ENCODE measurements at regions not wholly inside any gene's neighbourhood (a gene's known extent, or its start where the extent isn't known, plus 50 kb on each side); places are given as distances from the start of the nearest gene placed in this dataset.

- no peaks in the 10 kb centered on the region for H3K36me3 ChIP-seq
- DNase-seq (ENCODE audit: low spot score), result no peak
- no peaks in the 10 kb centered on the region for H3K4me1 ChIP-seq (ENCODE audit: control insufficient read depth in 1 of 2, low read depth in 2 of 2)
- no peaks in the 10 kb centered on the region for H3K9me3 ChIP-seq
- no peak overlapping the region for H3K27ac ChIP-seq
- TF ChIP-seq, protein P1, sequence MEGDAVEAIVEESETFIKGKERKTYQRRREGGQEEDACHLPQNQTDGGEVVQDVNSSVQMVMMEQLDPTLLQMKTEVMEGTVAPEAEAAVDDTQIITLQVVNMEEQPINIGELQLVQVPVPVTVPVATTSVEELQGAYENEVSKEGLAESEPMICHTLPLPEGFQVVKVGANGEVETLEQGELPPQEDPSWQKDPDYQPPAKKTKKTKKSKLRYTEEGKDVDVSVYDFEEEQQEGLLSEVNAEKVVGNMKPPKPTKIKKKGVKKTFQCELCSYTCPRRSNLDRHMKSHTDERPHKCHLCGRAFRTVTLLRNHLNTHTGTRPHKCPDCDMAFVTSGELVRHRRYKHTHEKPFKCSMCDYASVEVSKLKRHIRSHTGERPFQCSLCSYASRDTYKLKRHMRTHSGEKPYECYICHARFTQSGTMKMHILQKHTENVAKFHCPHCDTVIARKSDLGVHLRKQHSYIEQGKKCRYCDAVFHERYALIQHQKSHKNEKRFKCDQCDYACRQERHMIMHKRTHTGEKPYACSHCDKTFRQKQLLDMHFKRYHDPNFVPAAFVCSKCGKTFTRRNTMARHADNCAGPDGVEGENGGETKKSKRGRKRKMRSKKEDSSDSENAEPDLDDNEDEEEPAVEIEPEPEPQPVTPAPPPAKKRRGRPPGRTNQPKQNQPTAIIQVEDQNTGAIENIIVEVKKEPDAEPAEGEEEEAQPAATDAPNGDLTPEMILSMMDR (IDR thresholded peaks at IDR 0.05), result no peak
- no peak overlapping the region for H3K4me3 ChIP-seq
- no peak for ATAC-seq (ENCODE audit: insufficient number of reproducible peaks, low FRiP score, low read depth)
- H3K27me3 ChIP-seq (replicated peaks; ENCODE audit: insufficient read depth), result no peaks in the 10 kb centered on the region
Measured at GRCh38 chr4:24196785-24197184, 306.9 kb upstream of the PPARGC1A start.

GRCh38 chr4:24195991-24196736 is 306.3 kb upstream of the PPARGC1A start:
- DNase-seq (ENCODE audit: low spot score) (no peak), ATAC-seq (ENCODE audit: insufficient number of reproducible peaks, low FRiP score, low read depth) (no peak)
- no peaks in the 10 kb centered on the region for H3K4me1 ChIP-seq (ENCODE audit: control insufficient read depth in 1 of 2, low read depth in 2 of 2)
- no peaks in the 10 kb centered on the region for H3K27me3 ChIP-seq (replicated peaks; ENCODE audit: insufficient read depth)
- H3K4me3 ChIP-seq, result no peak overlapping the region
- no peaks in the 10 kb centered on the region for H3K9me3 ChIP-seq
- TF ChIP-seq, protein P1 (IDR thresholded peaks at IDR 0.05), result no peak
- no peak overlapping the region for H3K27ac ChIP-seq
- H3K36me3 ChIP-seq, result no peaks in the 10 kb centered on the region

- Histone ChIP-seq H3K4me3 (no peak overlapping the region), H3K9me3 (no peaks in the 10 kb centered on the region), H3K27me3 (replicated peaks; ENCODE audit: insufficient read depth) (no peaks in the 10 kb centered on the region), H3K4me1 (ENCODE audit: control insufficient read depth in 1 of 2, low read depth in 2 of 2) (no peaks in the 10 kb centered on the region), H3K36me3 (no peaks in the 10 kb centered on the region), H3K27ac (no peak overlapping the region)
- DNase-seq (ENCODE audit: low spot score) (no peak), ATAC-seq (ENCODE audit: insufficient number of reproducible peaks, low FRiP score, low read depth) (no peak)
- TF ChIP-seq, protein P1 (IDR thresholded peaks at IDR 0.05), result no peak
Measured at GRCh38 chr4:24192018-24192641, 302.3 kb upstream of the PPARGC1A start.

DNA sequence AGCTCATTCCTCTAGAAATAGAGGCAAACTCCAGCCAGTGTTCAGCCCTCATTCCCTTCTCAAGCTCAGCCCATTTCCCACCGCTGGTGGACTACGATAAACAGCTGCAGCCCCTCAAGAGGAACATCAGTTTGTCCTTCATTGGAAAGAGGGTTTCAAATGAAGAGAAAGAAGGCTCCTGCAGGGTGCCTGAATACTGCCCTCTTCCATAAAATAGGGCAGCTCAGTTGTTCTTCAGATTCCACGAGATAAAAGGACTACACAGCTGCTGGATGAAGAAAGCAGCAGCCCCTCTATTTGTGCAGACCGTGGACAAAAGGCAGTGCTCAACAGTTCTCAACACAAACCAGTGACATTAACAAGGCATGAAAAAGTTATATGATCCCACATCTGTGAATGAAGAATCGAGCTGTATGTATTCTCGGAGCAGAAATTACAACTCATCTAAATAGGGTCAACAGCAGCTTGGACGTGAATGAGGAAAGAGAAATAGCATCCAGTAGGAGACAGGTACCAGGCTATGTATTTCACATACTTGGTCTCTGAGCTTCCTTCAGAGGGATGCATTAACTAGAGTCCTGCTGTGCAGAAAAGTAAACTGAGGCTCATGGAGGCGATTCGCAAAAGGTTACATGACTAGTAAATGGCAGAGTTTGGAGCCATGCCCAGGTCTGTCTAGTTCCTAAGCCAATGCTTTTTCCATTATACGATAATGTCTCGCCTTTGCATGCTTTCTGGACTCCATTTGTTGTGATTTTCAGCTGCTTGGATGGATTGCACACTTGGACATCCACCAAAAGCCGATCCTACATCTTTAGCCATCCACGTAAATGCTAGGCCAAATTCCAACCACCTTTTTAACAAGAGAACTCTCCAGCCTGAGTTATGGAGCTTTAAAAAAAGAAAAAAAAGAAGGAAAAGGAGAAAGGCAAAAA is 301.2 kb upstream of the PPARGC1A start:
- no peaks in the 10 kb centered on the region for H3K36me3 ChIP-seq
- ATAC-seq (ENCODE audit: insufficient number of reproducible peaks, low FRiP score, low read depth) (no peak), DNase-seq (ENCODE audit: low spot score) (no peak)
- TF ChIP-seq, protein P1 (IDR thresholded peaks at IDR 0.05), result no peak
- H3K9me3 ChIP-seq, result no peaks in the 10 kb centered on the region
- no peaks in the 10 kb centered on the region for H3K4me1 ChIP-seq (ENCODE audit: control insufficient read depth in 1 of 2, low read depth in 2 of 2)
- H3K27me3 ChIP-seq (replicated peaks; ENCODE audit: insufficient read depth), result no peaks in the 10 kb centered on the region
- H3K4me3 ChIP-seq, result no peak overlapping the region
- no peak overlapping the region for H3K27ac ChIP-seq

DNA sequence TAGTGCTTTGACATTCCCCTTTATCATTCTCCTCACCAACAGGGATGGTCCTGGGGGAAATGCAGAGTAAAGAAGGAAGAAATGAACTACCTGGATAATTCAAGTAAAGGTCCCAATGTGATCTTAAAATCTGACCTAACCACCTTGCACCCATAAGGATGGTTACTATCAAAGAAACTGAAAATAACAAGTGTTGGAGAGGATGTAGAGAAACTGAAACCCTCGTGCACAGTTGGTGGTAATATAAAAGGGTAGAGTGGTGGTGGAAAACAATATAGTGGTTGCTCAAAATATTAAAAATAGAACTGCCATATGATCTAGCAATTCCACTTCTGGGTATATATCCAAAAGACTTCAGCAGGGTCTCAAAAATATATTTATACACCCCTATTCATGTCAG is 298.6 kb upstream of the PPARGC1A start:
- Histone ChIP-seq H3K4me3 (no peak overlapping the region), H3K36me3 (no peaks in the 10 kb centered on the region), H3K27me3 (replicated peaks; ENCODE audit: insufficient read depth) (no peaks in the 10 kb centered on the region), H3K4me1 (ENCODE audit: control insufficient read depth in 1 of 2, low read depth in 2 of 2) (no peaks in the 10 kb centered on the region), H3K27ac (no peak overlapping the region), H3K9me3 (no peaks in the 10 kb centered on the region)
- DNase-seq (ENCODE audit: low spot score) (no peak), ATAC-seq (ENCODE audit: insufficient number of reproducible peaks, low FRiP score, low read depth) (no peak)
- TF ChIP-seq, protein P1 (IDR thresholded peaks at IDR 0.05), result no peak

Data from thoracic aorta (tissue), 2 donors.